GM12878 (cell line): ENCODE measurements at regions not wholly inside any gene's neighbourhood (a gene's known extent, or its start where the extent isn't known, plus 50 kb on each side); places are given as distances from the start of the nearest gene placed in this dataset.

Source experiments
- CTCF ChIP-seq, 3 experiments: IDR thresholded peaks in 2 of 3; conservative IDR thresholded peaks in 1 of 3; 2 replicates each; pipeline ENCODE4 v1.5.1; 2011; ENCODE audit warnings: low read depth in 3 of 3, low read length in 3 of 3, mild to moderate bottlenecking in 3 of 3, control low read depth in 2 of 3, moderate library complexity in 2 of 3, inconsistent platforms in 1 of 3, mixed read lengths in 1 of 3; ENCODE audit not compliant: control insufficient read depth in 2 of 3, insufficient read depth in 1 of 3; ENCODE audit errors: extremely low read depth in 1 of 3
- ESRRA ChIP-seq: IDR thresholded peaks from 2 replicates; pipeline ENCODE4 v1.6.1; 2012; ENCODE audit warnings: mild to moderate bottlenecking, low read length, improper control_type of control experiment
- EZH2 ChIP-seq: IDR thresholded peaks from 2 replicates; pipeline ENCODE4 v1.6.1; 2012; ENCODE audit warnings: low read depth, mild to moderate bottlenecking, control low read depth, inconsistent platforms, low read length, borderline replicate concordance; ENCODE audit not compliant: control insufficient read depth
- POLR2A ChIP-seq: IDR thresholded peaks from 2 replicates; pipeline ENCODE4 v1.6.1; 2011; ENCODE audit warnings: low read depth, mild to moderate bottlenecking, low read length
- RFX5 ChIP-seq: IDR thresholded peaks from 2 replicates; pipeline ENCODE4 v1.6.1; 2011; ENCODE audit warnings: low read depth, low read length, improper control_type of control experiment
- SKIL ChIP-seq: fragments of 450-650 bp; IDR thresholded peaks from 2 replicates; pipeline ENCODE4 v1.6.1; 2017; ENCODE audit warnings: mild to moderate bottlenecking, low read depth, inconsistent platforms; ENCODE audit not compliant: poor library complexity, severe bottlenecking
- SREBF1 ChIP-seq: IDR thresholded peaks from 2 replicates; pipeline ENCODE4 v1.6.1; 2012; ENCODE audit warnings: mild to moderate bottlenecking, low read length

GRCh38 chr12:89084751-89085150 is 267.6 kb downstream of the DUSP6 start:
- TF ChIP-seq EZH2 (no peak), SKIL (no peak), POLR2A (no peak), SREBF1 (no peak), CTCF (IDR thresholded peaks at IDR 0.05 in 2 of 3, conservative IDR thresholded peaks at IDR 0.05 in 1 of 3; ENCODE audit: control insufficient read depth in 2 of 3, extremely low read depth in 1 of 3, insufficient read depth in 1 of 3, low read depth in 3 of 3, low read length in 3 of 3) (no peak), ESRRA (no peak), RFX5 (no peak)
